ENCODE measurements at regions not wholly inside any gene's neighbourhood (a gene's known extent, or its start where the extent isn't known, plus 50 kb on each side); places are given as distances from the start of the nearest gene placed in this dataset.
A peak's percentile ranks its signal among the peaks of the same experiment; 100 is the strongest.
"Not testable (repeated sequence)": the region's sequence is repeated elsewhere in the genome, so short reads cannot be mapped to it uniquely, and the experiment has no call there.

DNA sequence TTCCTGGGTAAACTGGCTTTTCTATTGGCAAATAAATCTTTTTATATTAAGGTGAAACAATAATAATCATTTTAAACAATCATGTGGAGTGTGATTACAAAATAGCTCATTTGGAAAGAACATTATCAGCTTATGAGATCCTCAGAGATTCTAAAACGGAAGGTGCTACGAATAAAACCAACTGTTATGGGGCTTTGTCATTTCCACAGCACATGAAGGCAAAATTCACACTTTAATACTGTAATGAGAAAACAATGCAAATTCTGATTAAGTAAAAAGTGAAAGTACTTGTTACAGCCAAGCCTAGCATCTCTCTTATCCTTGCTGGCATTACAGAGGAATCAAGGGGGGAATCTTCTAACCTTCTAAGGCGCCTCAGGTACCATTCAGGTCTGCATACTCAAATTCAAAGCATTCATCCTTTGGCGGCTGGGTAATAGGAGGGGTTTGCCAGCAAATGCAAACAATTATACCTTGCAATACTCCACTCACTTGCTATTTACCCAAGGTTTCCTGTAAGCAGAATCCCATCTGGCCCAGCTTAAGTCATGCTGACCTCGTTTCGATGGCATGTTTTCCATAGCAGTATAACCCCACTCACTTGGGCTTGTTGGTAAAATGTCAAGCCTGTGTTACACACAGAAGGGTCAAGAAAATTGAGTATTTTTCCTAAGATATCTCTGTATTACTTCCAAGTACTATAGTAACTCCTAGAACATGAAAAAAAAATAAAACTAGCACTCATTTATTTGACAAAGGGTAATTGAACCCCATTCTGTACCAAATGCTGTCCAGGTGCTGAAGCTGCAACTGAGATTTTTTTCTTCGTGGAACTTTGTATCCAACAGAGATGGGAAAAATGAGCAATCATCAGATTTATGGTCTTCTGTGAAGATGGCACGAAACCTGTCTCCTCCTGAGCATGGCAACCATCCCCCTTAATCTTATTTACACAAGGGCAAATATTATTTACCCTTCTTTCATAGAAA is 183.7 kb upstream of the LMCD1 start:
- no peak for DNase-seq

DNA sequence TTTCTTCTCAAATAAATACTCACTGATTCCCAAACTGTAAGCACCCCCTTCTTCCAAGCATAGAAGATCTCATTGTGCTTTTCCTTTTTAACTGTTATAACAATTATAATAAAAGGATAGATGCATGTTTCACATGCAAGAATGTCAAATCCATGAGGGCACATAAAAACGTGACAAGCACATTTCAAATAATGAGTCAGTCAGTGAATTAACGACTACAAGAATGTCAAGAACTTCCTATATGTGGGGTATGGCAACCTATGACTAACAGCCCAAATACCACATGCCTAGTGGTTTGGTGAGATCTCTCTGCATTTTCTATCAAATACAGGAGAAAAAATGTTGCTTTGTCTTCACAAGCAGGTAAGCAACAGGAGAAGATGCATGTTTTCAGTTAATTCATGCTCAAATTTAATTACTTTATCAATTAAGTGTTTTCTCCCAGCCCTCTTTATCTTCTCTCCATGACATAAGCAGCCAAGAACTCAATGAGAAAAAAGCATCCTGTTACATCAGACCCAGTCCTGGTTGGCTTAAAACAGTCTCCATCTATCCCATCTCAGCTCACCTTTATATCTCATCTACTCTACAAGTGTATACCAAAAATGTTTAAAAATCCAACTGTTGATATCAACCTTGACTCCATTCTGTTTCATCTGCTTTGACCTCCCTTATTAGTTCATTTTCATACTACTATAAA is 181.5 kb upstream of the LMCD1 start:
- DNase-seq: no peak

DNA sequence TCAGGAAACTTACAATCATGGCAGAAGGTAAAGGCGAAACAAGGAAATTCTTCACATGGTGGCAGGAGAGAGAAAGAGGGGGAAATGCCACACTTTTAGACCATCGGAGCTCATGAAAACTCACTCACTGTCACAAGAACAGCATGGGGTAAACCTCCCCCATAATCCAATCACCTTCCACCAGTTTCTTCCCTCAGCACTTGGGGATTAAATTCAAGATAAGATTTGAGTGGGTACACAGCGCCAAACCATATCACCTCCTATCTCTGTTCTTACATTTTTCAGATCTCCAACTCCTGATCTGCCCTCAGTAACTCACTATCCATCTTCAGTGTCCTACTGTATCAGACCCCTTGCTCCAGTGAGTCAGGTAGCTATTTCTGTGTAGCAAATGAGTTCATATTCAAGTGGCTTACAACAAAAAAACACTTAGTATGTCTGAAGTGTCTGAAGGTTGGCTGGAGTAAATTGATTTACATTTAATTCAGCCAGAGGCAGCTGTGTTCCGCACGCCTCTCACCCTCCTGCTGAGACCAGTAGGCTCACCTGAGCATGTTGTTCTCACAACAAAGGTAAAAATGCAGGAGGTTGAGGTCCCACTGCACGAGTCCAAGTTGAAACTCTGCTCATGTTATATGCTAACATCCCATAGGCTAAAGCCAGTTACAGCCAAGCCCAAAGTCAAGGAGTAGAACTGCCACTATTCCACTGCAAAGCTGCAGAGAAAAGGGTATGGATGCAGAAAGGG is 180.7 kb upstream of the LMCD1 start:
- DNase-seq: no peak

GRCh38 chr3:8324747-8325146 is 176.9 kb upstream of the LMCD1 start:
- DNase-seq: peak; percentile 60

DNA sequence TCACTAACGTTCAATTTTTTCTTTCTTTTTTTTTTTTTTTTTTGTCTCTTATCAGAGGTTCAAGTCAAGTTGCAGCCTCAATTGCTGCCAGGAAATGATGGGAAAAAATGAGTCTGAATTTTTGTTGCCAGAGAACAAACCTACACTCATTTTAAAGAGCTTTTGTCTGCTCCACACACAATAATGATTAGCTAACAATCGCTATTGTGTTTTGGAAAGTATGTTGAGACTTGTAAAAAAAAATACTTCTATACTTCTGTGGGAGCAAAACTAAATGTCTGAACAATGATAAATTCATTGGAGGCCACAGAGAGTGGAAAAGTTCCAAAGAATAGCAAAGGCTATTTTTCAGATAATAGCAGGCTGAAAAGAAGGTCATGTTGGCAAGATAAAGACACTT is 176.3 kb upstream of the LMCD1 start:
- no peak for DNase-seq

DNA sequence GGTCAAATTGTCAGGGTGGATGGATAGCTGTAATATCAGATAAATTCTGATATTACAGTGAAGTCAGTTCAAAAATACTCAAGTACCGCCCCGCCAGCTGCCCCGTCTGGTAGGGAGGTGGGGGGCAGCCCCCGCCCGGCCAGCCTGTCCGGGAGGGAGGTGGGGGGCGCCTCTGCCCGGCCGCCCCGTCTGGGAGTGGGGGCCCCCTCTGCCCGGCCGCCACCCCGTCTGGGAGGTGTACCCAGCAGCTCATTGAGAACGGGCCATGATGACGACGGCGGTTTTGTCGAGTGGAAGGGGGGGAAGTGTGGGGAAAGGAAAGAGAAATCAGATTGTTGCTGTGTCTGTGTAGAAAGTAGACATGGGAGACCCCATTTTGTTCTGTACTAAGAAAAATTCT is 175.8 kb upstream of the LMCD1 start:
- DNase-seq: not testable (repeated sequence)

- no peak for DNase-seq
Observed at GRCh38 chr3:8327739-8328138, 173.9 kb upstream of the LMCD1 start.

- no peak for DNase-seq
Observed at GRCh38 chr3:8328967-8329366, 172.7 kb upstream of the LMCD1 start.

- DNase-seq: no peak
Observed at GRCh38 chr3:8329598-8329997, 172.0 kb upstream of the LMCD1 start.

DNA sequence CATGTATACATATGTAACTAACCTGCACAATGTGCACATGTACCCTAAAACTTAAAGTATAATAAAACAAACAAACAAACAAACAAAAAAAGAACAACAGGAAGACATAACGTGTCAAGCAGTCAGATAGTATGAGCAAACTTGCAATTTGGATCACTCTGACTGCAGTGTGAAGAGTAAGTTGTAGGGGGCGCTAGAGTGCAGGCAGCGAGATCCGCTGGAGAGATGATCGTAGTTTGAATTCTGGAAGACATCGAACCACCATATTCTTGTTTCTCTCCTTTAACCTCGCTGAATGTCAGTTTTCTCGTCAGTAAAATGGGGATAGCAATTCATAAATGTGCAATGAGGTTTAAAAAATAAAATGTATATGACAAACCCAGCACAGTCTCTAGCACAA is 165.2 kb upstream of the LMCD1 start:
- no peak for DNase-seq

- no peak for DNase-seq
Observed at GRCh38 chr3:8338424-8338823, 163.2 kb upstream of the LMCD1 start.

GRCh38 chr3:8341821-8342247 is 159.8 kb upstream of the LMCD1 start:
- no peak for DNase-seq

GRCh38 chr3:8343058-8343457 is 158.6 kb upstream of the LMCD1 start:
- no peak for DNase-seq

DNA sequence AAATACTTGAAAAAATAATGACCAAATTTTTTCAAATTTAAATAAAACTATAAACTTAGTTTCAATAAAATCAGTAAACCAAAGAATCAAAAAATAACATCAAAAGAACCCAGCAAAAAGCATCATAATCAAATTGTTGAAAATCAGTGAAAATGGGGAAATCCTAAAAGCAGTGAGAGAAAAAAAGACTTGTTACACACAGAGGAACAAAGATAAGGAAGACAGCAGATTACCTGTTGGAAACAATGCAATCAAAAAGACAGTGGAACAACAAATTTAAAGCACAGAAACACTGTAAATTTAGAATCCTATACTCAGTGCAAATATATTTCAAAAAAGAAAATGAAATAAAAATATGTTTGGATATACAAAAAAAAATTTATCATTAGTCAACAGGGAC is 156.2 kb upstream of the LMCD1 start:
- DNase-seq: no peak

- DNase-seq: no peak
Observed at GRCh38 chr3:8348076-8348475, 153.5 kb upstream of the LMCD1 start.

DNA sequence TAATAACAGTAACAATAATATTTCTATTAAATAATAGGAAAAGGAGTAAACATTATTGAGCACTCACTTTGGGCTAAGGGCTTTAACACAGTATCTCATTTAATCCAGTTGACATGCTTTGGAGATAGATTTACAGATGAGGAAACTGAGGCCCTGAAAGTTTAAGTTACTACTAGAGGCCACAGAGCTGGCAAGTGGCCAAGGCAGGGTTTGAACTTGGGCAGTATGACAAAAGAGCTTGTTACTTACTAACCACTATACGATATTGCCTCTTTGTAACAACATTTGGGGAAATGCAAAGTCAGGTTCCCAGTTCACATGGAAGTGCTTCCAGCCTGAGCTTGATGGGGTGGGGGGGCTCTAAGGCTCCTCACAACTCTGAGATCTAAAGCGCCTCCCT is 149.1 kb upstream of the LMCD1 start:
- DNase-seq: no peak

DNA sequence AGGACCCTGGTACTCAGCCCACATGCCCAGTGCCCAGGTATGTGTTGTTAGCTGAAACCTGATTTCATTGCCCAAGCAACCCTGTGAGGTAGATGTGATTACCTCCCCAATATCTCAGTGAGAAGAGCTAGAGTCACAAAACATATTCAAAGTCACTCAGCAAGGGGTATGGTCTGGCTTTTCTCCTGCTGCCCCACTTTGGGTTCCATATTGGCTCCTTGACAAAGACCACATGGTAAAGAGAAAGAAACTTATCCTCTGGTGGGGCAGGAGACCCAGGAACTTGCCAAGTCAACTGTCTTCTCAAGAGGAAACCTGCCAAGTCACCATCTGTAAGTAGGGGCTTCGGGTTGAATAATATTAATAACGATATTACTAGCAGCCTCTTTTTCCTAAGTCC is 148.3 kb upstream of the LMCD1 start:
- DNase-seq: no peak

GRCh38 chr3:8355346-8355745 is 146.3 kb upstream of the LMCD1 start:
- DNase-seq: no peak

DNA sequence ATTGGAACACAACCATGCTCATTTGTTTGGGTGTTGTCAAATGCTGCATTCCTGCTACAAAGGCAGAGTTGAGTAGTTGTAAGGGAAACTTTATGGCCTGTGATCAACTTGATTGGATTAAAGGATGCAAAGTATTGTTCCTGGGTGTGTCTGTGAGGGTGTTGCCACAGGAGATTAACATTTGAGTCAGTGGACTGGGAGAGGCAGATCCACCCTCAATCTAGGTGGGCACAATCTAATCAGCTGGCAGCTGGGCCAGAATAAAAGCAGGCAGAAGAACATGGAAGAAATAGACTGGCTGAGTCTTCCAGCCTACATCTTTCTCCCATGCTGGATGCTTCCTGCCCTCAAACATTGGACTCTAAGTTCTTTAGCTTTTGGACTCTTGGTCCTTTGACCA is 145.6 kb upstream of the LMCD1 start:
- DNase-seq: not testable (repeated sequence)

DNA sequence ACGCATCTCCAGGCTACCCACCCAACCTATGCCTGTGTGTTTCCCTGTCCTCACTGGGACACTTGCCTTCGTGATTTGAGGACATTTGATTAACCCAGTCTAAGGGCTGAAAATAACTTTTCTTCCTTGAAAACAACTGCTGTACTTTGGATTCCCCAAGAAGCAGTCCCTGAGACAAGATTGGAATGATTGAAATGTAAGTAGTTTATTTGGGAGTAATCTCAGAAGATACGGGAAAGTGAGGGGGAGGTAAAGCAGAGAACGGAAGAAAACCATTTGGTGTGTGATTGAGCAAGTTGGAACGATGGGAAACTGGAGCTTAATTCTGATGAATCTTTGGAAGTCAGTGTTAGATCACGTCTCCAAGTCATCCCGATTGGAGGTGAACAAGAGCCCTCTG is 143.8 kb upstream of the LMCD1 start:
- DNase-seq: no peak

DNA sequence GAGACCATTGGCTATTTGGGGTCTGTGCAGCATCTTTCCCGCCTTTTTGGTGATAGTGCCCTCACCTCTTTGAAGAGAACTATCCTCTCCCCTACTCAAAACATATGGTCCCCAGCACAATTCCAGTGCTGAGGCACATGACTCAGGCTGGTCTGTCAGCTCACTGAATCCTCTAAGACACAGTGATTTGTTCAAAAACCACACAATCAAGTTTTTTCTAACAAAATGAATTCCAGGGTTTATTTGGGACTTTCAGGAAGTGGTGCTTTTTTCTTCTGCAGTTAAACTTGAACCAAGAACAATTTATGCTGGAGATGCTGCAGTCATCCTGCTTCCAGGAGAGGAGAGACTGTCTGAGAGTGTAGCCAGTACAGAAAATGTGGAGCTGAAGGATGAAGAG is 142.5 kb upstream of the LMCD1 start:
- no peak for DNase-seq

DNA sequence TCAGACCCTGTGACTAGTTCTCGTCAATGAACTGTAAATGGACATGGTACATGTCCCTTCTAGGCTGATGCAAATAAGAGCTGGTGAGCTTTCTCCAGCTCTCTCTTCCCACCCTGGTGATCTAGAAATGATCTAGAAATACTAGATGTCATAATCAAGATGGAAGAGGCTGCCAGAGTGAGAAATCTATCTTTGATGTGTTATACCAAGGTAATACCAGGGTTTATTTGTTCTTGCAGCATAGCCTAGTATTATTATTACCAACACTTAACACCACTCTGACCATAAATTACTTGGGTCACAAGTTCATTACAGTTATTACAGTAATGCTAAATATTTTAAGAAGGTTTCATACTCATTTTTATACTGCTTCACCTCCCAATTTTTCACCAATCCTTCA is 138.4 kb upstream of the LMCD1 start:
- DNase-seq: no peak

DNA sequence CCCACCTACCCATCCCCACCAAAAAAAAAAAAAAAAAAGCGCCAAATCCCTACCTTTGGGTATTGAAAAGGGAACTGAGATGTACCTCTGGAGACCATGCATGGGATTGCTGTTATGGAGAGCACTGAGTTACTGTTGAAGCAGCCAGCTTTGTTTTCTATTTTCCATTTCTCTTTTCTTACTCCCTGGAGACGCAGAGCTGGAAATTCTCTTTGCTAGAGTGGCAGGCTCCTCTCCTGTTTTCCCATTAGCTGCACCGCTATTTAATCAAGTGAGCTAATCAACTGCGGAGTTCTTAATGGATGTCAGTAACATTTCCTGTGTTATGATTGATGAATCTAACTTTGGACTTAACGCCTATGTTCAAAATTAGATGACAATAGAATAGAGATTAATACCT is 136.1 kb upstream of the LMCD1 start:
- no peak for DNase-seq
